Activated CD4-positive, alpha-beta memory T cell treated with anti-CD3 and anti-CD28 coated beads, Interleukin-2, amount 10 ng/mL, durations not matched to agents 7 days and 5 days (primary cell): ENCODE measurements at regions not wholly inside any gene's neighbourhood (a gene's known extent, or its start where the extent isn't known, plus 50 kb on each side); places are given as distances from the start of the nearest gene placed in this dataset.

ENCODE experiments used
- CTCF ChIA-PET: fragments of 350-600 bp; sonication (Branson Sonifier 250); formaldehyde crosslinking; loops from one replicate; lab custom pipeline; 2021; ENCODE audit warnings: antibody characterized with exemption, inconsistent platforms; lab: Charles Lee
- POLR2A ChIA-PET: fragments of 350-600 bp; sonication (Branson Sonifier 250); formaldehyde crosslinking; loops from one replicate; lab custom pipeline; 2021; ENCODE audit warnings: antibody characterized with exemption; lab: Charles Lee
- DNase-seq: peaks from one replicate; pipeline ENCODE4 v3.0.0-alpha.2; 2020
- H3K27ac Mint-ChIP-seq: one replicate; pipeline ENCODE4 v1.8.0; 2021; ENCODE audit warnings: mild to moderate bottlenecking, mixed read lengths
- H3K27me3 Mint-ChIP-seq: one replicate; pipeline ENCODE4 v1.8.0; 2021; ENCODE audit warnings: mixed read lengths
- H3K36me3 Mint-ChIP-seq: one replicate; pipeline ENCODE4 v1.8.0; 2021; ENCODE audit warnings: low read depth, mixed read lengths
- H3K4me1 Mint-ChIP-seq: one replicate; pipeline ENCODE4 v1.8.0; 2021; ENCODE audit warnings: mixed read lengths
- H3K4me3 Mint-ChIP-seq: one replicate; pipeline ENCODE4 v1.8.0; 2021; ENCODE audit warnings: mild to moderate bottlenecking, mixed read lengths
- H3K9me3 Mint-ChIP-seq: one replicate; pipeline ENCODE4 v1.8.0; 2021; ENCODE audit warnings: mixed read lengths

GRCh38 chr12:107543841-107544240 is 141.8 kb upstream of the PWP1 start:
- peaks cover 3% of the 10 kb centered on the region for H3K4me1 Mint-ChIP-seq
- ChIA-PET POLR2A (no interaction called here), CTCF (no interaction called here)
- H3K27me3 Mint-ChIP-seq: no peaks in the 10 kb centered on the region
- H3K4me3 Mint-ChIP-seq: no peak overlapping the region
- no peak for DNase-seq
- H3K9me3 Mint-ChIP-seq: no peaks in the 10 kb centered on the region
- H3K27ac Mint-ChIP-seq: no peak overlapping the region
- H3K36me3 Mint-ChIP-seq: peaks cover 3% of the 10 kb centered on the region

GRCh38 chr12:107544937-107545336 is 140.7 kb upstream of the PWP1 start:
- Mint-ChIP-seq H3K4me1 (peaks cover 3% of the 10 kb centered on the region), H3K27ac (no peak overlapping the region), H3K9me3 (no peaks in the 10 kb centered on the region), H3K36me3 (peaks cover 3% of the 10 kb centered on the region), H3K27me3 (no peaks in the 10 kb centered on the region), H3K4me3 (no peak overlapping the region)
- CTCF ChIA-PET: no interaction called here
- POLR2A ChIA-PET: no interaction called here
- DNase-seq: no peak

- DNase-seq: no peak
- H3K27ac Mint-ChIP-seq: no peak overlapping the region
- peaks cover 3% of the 10 kb centered on the region for H3K4me1 Mint-ChIP-seq
- no peak overlapping the region for H3K4me3 Mint-ChIP-seq
- POLR2A ChIA-PET: no interaction called here
- H3K9me3 Mint-ChIP-seq: no peaks in the 10 kb centered on the region
- no peaks in the 10 kb centered on the region for H3K27me3 Mint-ChIP-seq
- peaks cover 3% of the 10 kb centered on the region for H3K36me3 Mint-ChIP-seq
- CTCF ChIA-PET: no interaction called here
These were observed 139.8 kb upstream of the PWP1 start for GRCh38 chr12:107545737-107546353.

- DNase-seq: no peak
- ChIA-PET POLR2A (no interaction called here), CTCF (no interaction called here)
- H3K9me3 Mint-ChIP-seq: no peaks in the 10 kb centered on the region
- no peak overlapping the region for H3K27ac Mint-ChIP-seq
- no peaks in the 10 kb centered on the region for H3K4me1 Mint-ChIP-seq
- no peak overlapping the region for H3K4me3 Mint-ChIP-seq
- no peaks in the 10 kb centered on the region for H3K27me3 Mint-ChIP-seq
- H3K36me3 Mint-ChIP-seq: peaks cover 3% of the 10 kb centered on the region
These were observed 138.2 kb upstream of the PWP1 start for GRCh38 chr12:107547389-107547788.

GRCh38 chr12:107549651-107550480 is 135.7 kb upstream of the PWP1 start:
- Mint-ChIP-seq H3K4me1 (no peaks in the 10 kb centered on the region), H3K27ac (no peak overlapping the region), H3K4me3 (no peak overlapping the region), H3K9me3 (no peaks in the 10 kb centered on the region), H3K27me3 (no peaks in the 10 kb centered on the region), H3K36me3 (peaks cover 3% of the 10 kb centered on the region)
- no peak for DNase-seq
- CTCF ChIA-PET: interaction anchor here (0.7 to 1.1 kb wide), 4 partner anchors 9 to 61 kb away, joined by 3 to 5 read pairs (median 4); no protein-coding TSS in a partner anchor
- POLR2A ChIA-PET: no interaction called here

- Mint-ChIP-seq H3K4me1 (no peaks in the 10 kb centered on the region), H3K27ac (no peak overlapping the region), H3K36me3 (no peaks in the 10 kb centered on the region), H3K4me3 (no peak overlapping the region), H3K9me3 (no peaks in the 10 kb centered on the region), H3K27me3 (no peaks in the 10 kb centered on the region)
- ChIA-PET CTCF (no interaction called here), POLR2A (no interaction called here)
- no peak for DNase-seq
These were observed 134.2 kb upstream of the PWP1 start for GRCh38 chr12:107551434-107551833.

- Mint-ChIP-seq H3K27ac (no peak overlapping the region), H3K27me3 (no peaks in the 10 kb centered on the region), H3K9me3 (no peaks in the 10 kb centered on the region), H3K36me3 (no peaks in the 10 kb centered on the region), H3K4me1 (no peaks in the 10 kb centered on the region), H3K4me3 (no peak overlapping the region)
- ChIA-PET CTCF (no interaction called here), POLR2A (no interaction called here)
- no peak for DNase-seq
These were observed 133.3 kb upstream of the PWP1 start for GRCh38 chr12:107552263-107552662.

GRCh38 chr12:107553211-107553765 is 132.3 kb upstream of the PWP1 start:
- ChIA-PET POLR2A (no interaction called here), CTCF (no interaction called here)
- Mint-ChIP-seq H3K9me3 (no peaks in the 10 kb centered on the region), H3K4me3 (no peak overlapping the region), H3K36me3 (no peaks in the 10 kb centered on the region), H3K27ac (no peak overlapping the region), H3K27me3 (no peaks in the 10 kb centered on the region), H3K4me1 (no peaks in the 10 kb centered on the region)
- DNase-seq: no peak

GRCh38 chr12:107554941-107555340 is 130.7 kb upstream of the PWP1 start:
- no peaks in the 10 kb centered on the region for H3K4me1 Mint-ChIP-seq
- no peaks in the 10 kb centered on the region for H3K36me3 Mint-ChIP-seq
- H3K9me3 Mint-ChIP-seq: no peaks in the 10 kb centered on the region
- no peak for DNase-seq
- H3K4me3 Mint-ChIP-seq: no peak overlapping the region
- ChIA-PET CTCF (interaction anchor here (1.2 kb wide), 1 partner anchor 11 kb away, joined by 3 read pairs; no protein-coding TSS in a partner anchor), POLR2A (no interaction called here)
- H3K27ac Mint-ChIP-seq: no peak overlapping the region
- H3K27me3 Mint-ChIP-seq: no peaks in the 10 kb centered on the region

GRCh38 chr12:107557026-107557425 is 128.6 kb upstream of the PWP1 start:
- Mint-ChIP-seq H3K36me3 (no peaks in the 10 kb centered on the region), H3K4me3 (no peak overlapping the region), H3K9me3 (no peaks in the 10 kb centered on the region), H3K27ac (no peak overlapping the region), H3K4me1 (no peaks in the 10 kb centered on the region), H3K27me3 (no peaks in the 10 kb centered on the region)
- CTCF ChIA-PET: no interaction called here
- POLR2A ChIA-PET: no interaction called here
- DNase-seq: no peak

- H3K27ac Mint-ChIP-seq: no peak overlapping the region
- no peaks in the 10 kb centered on the region for H3K36me3 Mint-ChIP-seq
- no peak for DNase-seq
- no peak overlapping the region for H3K4me3 Mint-ChIP-seq
- no peaks in the 10 kb centered on the region for H3K27me3 Mint-ChIP-seq
- POLR2A ChIA-PET: no interaction called here
- CTCF ChIA-PET: no interaction called here
- no peaks in the 10 kb centered on the region for H3K9me3 Mint-ChIP-seq
- no peaks in the 10 kb centered on the region for H3K4me1 Mint-ChIP-seq
These were observed 128.0 kb upstream of the PWP1 start for GRCh38 chr12:107557589-107558100.

- H3K4me1 Mint-ChIP-seq: no peaks in the 10 kb centered on the region
- POLR2A ChIA-PET: no interaction called here
- CTCF ChIA-PET: no interaction called here
These were observed 127.3 kb upstream of the PWP1 start for GRCh38 chr12:107558141-107558815.

GRCh38 chr12:107558816-107559382 is 126.7 kb upstream of the PWP1 start:
- no peaks in the 10 kb centered on the region for H3K4me1 Mint-ChIP-seq
- POLR2A ChIA-PET: no interaction called here
- DNase-seq: no peak
- H3K36me3 Mint-ChIP-seq: no peaks in the 10 kb centered on the region
- CTCF ChIA-PET: no interaction called here
- H3K4me3 Mint-ChIP-seq: no peak overlapping the region
- H3K27ac Mint-ChIP-seq: no peak overlapping the region
- no peaks in the 10 kb centered on the region for H3K27me3 Mint-ChIP-seq
- no peaks in the 10 kb centered on the region for H3K9me3 Mint-ChIP-seq

More at GRCh38 chr12:107558141-107558815, 127.3 kb upstream of the PWP1 start:
- H3K27ac Mint-ChIP-seq: no peak overlapping the region
- H3K36me3 Mint-ChIP-seq: no peaks in the 10 kb centered on the region
- no peak overlapping the region for H3K4me3 Mint-ChIP-seq
- no peak for DNase-seq
- no peaks in the 10 kb centered on the region for H3K27me3 Mint-ChIP-seq
- H3K9me3 Mint-ChIP-seq: no peaks in the 10 kb centered on the region
